Duodenal mucosa (tissue), 2 donors: ENCODE measurements at regions not wholly inside any gene's neighbourhood (a gene's known extent, or its start where the extent isn't known, plus 50 kb on each side); places are given as distances from the start of the nearest gene placed in this dataset.
A peak's percentile ranks its signal among the peaks of the same experiment; 100 is the strongest.

Source experiments
- H3K27ac ChIP-seq: one replicate; pipeline ENCODE4 v1.7.0; 2013; ENCODE audit warnings: low read depth, low read length
- H3K27me3 ChIP-seq, 2 donors: one replicate each; pipeline ENCODE4 v1.7.0; 2013; ENCODE audit warnings: low read length in 2 of 2, control low read depth in 1 of 2; ENCODE audit not compliant: insufficient read depth in 2 of 2, control insufficient read depth in 1 of 2
- H3K36me3 ChIP-seq, 2 donors: one replicate each; pipeline ENCODE4 v1.7.0; 2013; ENCODE audit warnings: low read length in 2 of 2, control low read depth in 1 of 2; ENCODE audit not compliant: insufficient read depth in 2 of 2, control insufficient read depth in 1 of 2
- H3K4me1 ChIP-seq, 2 donors: one replicate each; pipeline ENCODE4 v1.7.0; 2013; ENCODE audit warnings: low read length in 2 of 2, control low read depth in 1 of 2; ENCODE audit not compliant: insufficient read depth in 2 of 2, control insufficient read depth in 1 of 2
- H3K4me3 ChIP-seq, 2 donors: one replicate each; pipeline ENCODE4 v1.7.0; 2013; ENCODE audit warnings: low read length in 2 of 2, low read depth in 1 of 2
- H3K9ac ChIP-seq, 2 donors: one replicate each; pipeline ENCODE4 v1.7.0; 2013; ENCODE audit warnings: low read length in 2 of 2, low read depth in 1 of 2
- H3K9me3 ChIP-seq, 2 donors: one replicate each; pipeline ENCODE4 v1.7.0; 2013; ENCODE audit warnings: low read length in 2 of 2, control low read depth in 1 of 2; ENCODE audit not compliant: control insufficient read depth in 1 of 2

- no peak overlapping the region for H3K4me3 ChIP-seq
- no peaks in the 10 kb centered on the region for H3K9me3 ChIP-seq
- H3K27me3 ChIP-seq, result no peaks in the 10 kb centered on the region
- no peak overlapping the region for H3K27ac ChIP-seq
- H3K4me1 ChIP-seq, result peaks cover 0 to 16% of the 10 kb centered on the region in 2 donors
- no peaks in the 10 kb centered on the region for H3K36me3 ChIP-seq
- no peak overlapping the region for H3K9ac ChIP-seq
Measured at GRCh38 chr2:234300932-234301823, 195.7 kb downstream of the ARL4C start.

GRCh38 chr2:234300391-234300925 is 196.4 kb downstream of the ARL4C start:
- Histone ChIP-seq H3K9me3 (no peaks in the 10 kb centered on the region), H3K4me3 (no peak overlapping the region), H3K4me1 (peaks cover 0 to 16% of the 10 kb centered on the region in 2 donors)

GRCh38 chr2:234298918-234299317 is 198.0 kb downstream of the ARL4C start:
- Histone ChIP-seq H3K27me3 (no peaks in the 10 kb centered on the region), H3K4me1 (peaks cover 0 to 19% of the 10 kb centered on the region in 2 donors), H3K9me3 (no peaks in the 10 kb centered on the region), H3K27ac (no peak overlapping the region), H3K9ac (no peak overlapping the region), H3K4me3 (no peak overlapping the region), H3K36me3 (no peaks in the 10 kb centered on the region)

More at GRCh38 chr2:234300391-234300925, 196.4 kb downstream of the ARL4C start:
- H3K36me3 ChIP-seq, result no peaks in the 10 kb centered on the region
- H3K9ac ChIP-seq, result no peak overlapping the region
- H3K27me3 ChIP-seq, result no peaks in the 10 kb centered on the region
- H3K27ac ChIP-seq, result no peak overlapping the region

GRCh38 chr2:234296991-234297390 is 199.9 kb downstream of the ARL4C start:
- H3K27ac ChIP-seq, result no peak overlapping the region
- no peak overlapping the region for H3K9ac ChIP-seq
- H3K4me3 ChIP-seq, result no peak overlapping the region
- H3K4me1 ChIP-seq, result peaks cover 4 to 24% of the 10 kb centered on the region in 2 donors
- H3K36me3 ChIP-seq, result no peaks in the 10 kb centered on the region
- H3K27me3 ChIP-seq, result no peaks in the 10 kb centered on the region
- H3K9me3 ChIP-seq, result no peaks in the 10 kb centered on the region

GRCh38 chr2:234293973-234294372 is 202.9 kb downstream of the ARL4C start:
- Histone ChIP-seq H3K9me3 (no peaks in the 10 kb centered on the region), H3K27ac (no peak overlapping the region), H3K36me3 (no peaks in the 10 kb centered on the region), H3K27me3 (no peaks in the 10 kb centered on the region), H3K9ac (no peak overlapping the region), H3K4me1 (peaks cover 12 to 32% of the 10 kb centered on the region in 2 donors), H3K4me3 (no peak overlapping the region)

- no peaks in the 10 kb centered on the region for H3K36me3 ChIP-seq
- no peak overlapping the region for H3K9ac ChIP-seq
- peaks cover 12 to 33% of the 10 kb centered on the region in 2 donors for H3K4me1 ChIP-seq
- no peaks in the 10 kb centered on the region for H3K9me3 ChIP-seq
- H3K27me3 ChIP-seq, result no peaks in the 10 kb centered on the region
- no peak overlapping the region for H3K4me3 ChIP-seq
- peak overlapping the region; percentile 5 for H3K27ac ChIP-seq
Measured at GRCh38 chr2:234292962-234293243, 204.0 kb downstream of the ARL4C start.

GRCh38 chr2:234292205-234292961 is 204.5 kb downstream of the ARL4C start:
- H3K4me3 ChIP-seq, result no peak overlapping the region
- no peaks in the 10 kb centered on the region for H3K27me3 ChIP-seq
- H3K36me3 ChIP-seq, result no peaks in the 10 kb centered on the region
- peaks cover 12 to 33% of the 10 kb centered on the region in 2 donors for H3K4me1 ChIP-seq
- H3K9me3 ChIP-seq, result no peaks in the 10 kb centered on the region
- H3K27ac ChIP-seq, result peak overlapping the region; percentile 47
- no peak overlapping the region for H3K9ac ChIP-seq

GRCh38 chr2:234291765-234292204 is 205.1 kb downstream of the ARL4C start:
- Histone ChIP-seq H3K27ac (peak overlapping the region; percentile 47), H3K4me3 (no peak overlapping the region), H3K9me3 (no peaks in the 10 kb centered on the region)

GRCh38 chr2:234290671-234291070 is 206.2 kb downstream of the ARL4C start:
- Histone ChIP-seq H3K27ac (no peak overlapping the region), H3K4me1 (peaks cover 12 to 33% of the 10 kb centered on the region in 2 donors)

More at GRCh38 chr2:234291765-234292204, 205.1 kb downstream of the ARL4C start:
- Histone ChIP-seq H3K36me3 (no peaks in the 10 kb centered on the region), H3K9ac (no peak overlapping the region), H3K4me1 (peaks cover 12 to 33% of the 10 kb centered on the region in 2 donors), H3K27me3 (no peaks in the 10 kb centered on the region)

More at GRCh38 chr2:234290671-234291070, 206.2 kb downstream of the ARL4C start:
- H3K4me3 ChIP-seq, result no peak overlapping the region
- no peaks in the 10 kb centered on the region for H3K36me3 ChIP-seq
- H3K27me3 ChIP-seq, result no peaks in the 10 kb centered on the region
- H3K9me3 ChIP-seq, result no peaks in the 10 kb centered on the region
- no peak overlapping the region for H3K9ac ChIP-seq
